Memory B cell (primary cell): ENCODE measurements at regions not wholly inside any gene's neighbourhood (a gene's known extent, or its start where the extent isn't known, plus 50 kb on each side); places are given as distances from the start of the nearest gene placed in this dataset.

Experiments used
- ATAC-seq: fragments of 150-1000 bp; cut with Tn5 transposase; 2 replicates; pipeline ENCODE4 v1.10.0; 2021; ENCODE audit warnings: low read depth, mild to moderate bottlenecking, moderate library complexity
- DNase-seq, 2 donors: peaks; one replicate each; pipeline ENCODE4 v3.0.0; 2022; ENCODE audit warnings: low spot score in 2 of 2
- H3K27ac Mint-ChIP-seq: one replicate; pipeline ENCODE4 v1.8.0; 2022; ENCODE audit warnings: mild to moderate bottlenecking, moderate library complexity, mixed read lengths
- H3K27me3 Mint-ChIP-seq: one replicate; pipeline ENCODE4 v1.8.0; 2022; ENCODE audit warnings: mixed read lengths
- H3K36me3 Mint-ChIP-seq: one replicate; pipeline ENCODE4 v1.8.0; 2022; ENCODE audit warnings: mild to moderate bottlenecking, mixed read lengths
- H3K4me1 Mint-ChIP-seq: one replicate; pipeline ENCODE4 v1.8.0; 2022; ENCODE audit warnings: mixed read lengths
- H3K4me3 Mint-ChIP-seq: one replicate; pipeline ENCODE4 v1.8.0; 2022; ENCODE audit warnings: mild to moderate bottlenecking, moderate library complexity, mixed read lengths
- H3K9me3 Mint-ChIP-seq: one replicate; pipeline ENCODE4 v1.8.0; 2022; ENCODE audit warnings: mixed read lengths

GRCh38 chr2:71949537-71949798 lies 198.2 kb downstream of the CYP26B1 start:
- Mint-ChIP-seq H3K4me3 (no peak overlapping the region), H3K4me1 (no peaks in the 10 kb centered on the region), H3K36me3 (no peaks in the 10 kb centered on the region), H3K9me3 (no peaks in the 10 kb centered on the region), H3K27me3 (peaks cover 4% of the 10 kb centered on the region), H3K27ac (no peak overlapping the region)
- DNase-seq, result no peak
- no peak for ATAC-seq

GRCh38 chr2:71948781-71949536 lies 198.7 kb downstream of the CYP26B1 start:
- Mint-ChIP-seq H3K4me1 (no peaks in the 10 kb centered on the region), H3K27ac (no peak overlapping the region), H3K4me3 (no peak overlapping the region), H3K36me3 (no peaks in the 10 kb centered on the region), H3K27me3 (peaks cover 4% of the 10 kb centered on the region), H3K9me3 (no peaks in the 10 kb centered on the region)
- no peak for ATAC-seq
- no peak for DNase-seq

GRCh38 chr2:71947809-71948208 lies 199.9 kb downstream of the CYP26B1 start:
- Mint-ChIP-seq H3K4me1 (no peaks in the 10 kb centered on the region), H3K27ac (no peak overlapping the region), H3K27me3 (peaks cover 4% of the 10 kb centered on the region), H3K36me3 (no peaks in the 10 kb centered on the region), H3K9me3 (no peaks in the 10 kb centered on the region), H3K4me3 (no peak overlapping the region)
- DNase-seq, result no peak
- no peak for ATAC-seq

- ATAC-seq, result no peak
- H3K27ac Mint-ChIP-seq, result no peak overlapping the region
- H3K27me3 Mint-ChIP-seq, result peaks cover 7% of the 10 kb centered on the region
- H3K9me3 Mint-ChIP-seq, result no peaks in the 10 kb centered on the region
- no peaks in the 10 kb centered on the region for H3K36me3 Mint-ChIP-seq
- no peaks in the 10 kb centered on the region for H3K4me1 Mint-ChIP-seq
- DNase-seq, result no peak
- H3K4me3 Mint-ChIP-seq, result no peak overlapping the region
Observed at GRCh38 chr2:71945603-71945959, 202.1 kb downstream of the CYP26B1 start.

- DNase-seq (no peak), ATAC-seq (no peak)
- H3K27ac Mint-ChIP-seq, result no peak overlapping the region
- no peak overlapping the region for H3K4me3 Mint-ChIP-seq
- no peaks in the 10 kb centered on the region for H3K4me1 Mint-ChIP-seq
- no peaks in the 10 kb centered on the region for H3K36me3 Mint-ChIP-seq
- no peaks in the 10 kb centered on the region for H3K9me3 Mint-ChIP-seq
- peaks cover 7% of the 10 kb centered on the region for H3K27me3 Mint-ChIP-seq
Observed at GRCh38 chr2:71944806-71945602, 202.7 kb downstream of the CYP26B1 start.

GRCh38 chr2:71944183-71944550 lies 203.5 kb downstream of the CYP26B1 start:
- no peaks in the 10 kb centered on the region for H3K9me3 Mint-ChIP-seq
- no peak overlapping the region for H3K27ac Mint-ChIP-seq
- H3K27me3 Mint-ChIP-seq, result peaks cover 7% of the 10 kb centered on the region
- no peak for ATAC-seq
- no peak overlapping the region for H3K4me3 Mint-ChIP-seq
- no peaks in the 10 kb centered on the region for H3K4me1 Mint-ChIP-seq
- H3K36me3 Mint-ChIP-seq, result no peaks in the 10 kb centered on the region
- no peak for DNase-seq

GRCh38 chr2:71943238-71944182 lies 204.2 kb downstream of the CYP26B1 start:
- ATAC-seq (no peak), DNase-seq (no peak)
- H3K9me3 Mint-ChIP-seq, result no peaks in the 10 kb centered on the region
- H3K27me3 Mint-ChIP-seq, result peaks cover 10% of the 10 kb centered on the region
- H3K4me3 Mint-ChIP-seq, result no peak overlapping the region
- H3K36me3 Mint-ChIP-seq, result no peaks in the 10 kb centered on the region
- H3K4me1 Mint-ChIP-seq, result no peaks in the 10 kb centered on the region
- H3K27ac Mint-ChIP-seq, result no peak overlapping the region

GRCh38 chr2:71941726-71942525 lies 205.7 kb downstream of the CYP26B1 start:
- Mint-ChIP-seq H3K36me3 (no peaks in the 10 kb centered on the region), H3K4me3 (no peak overlapping the region), H3K4me1 (no peaks in the 10 kb centered on the region), H3K9me3 (no peaks in the 10 kb centered on the region), H3K27ac (no peak overlapping the region), H3K27me3 (peaks cover 10% of the 10 kb centered on the region)
- no peak for ATAC-seq
- no peak for DNase-seq

- H3K36me3 Mint-ChIP-seq, result no peaks in the 10 kb centered on the region
- H3K27me3 Mint-ChIP-seq, result peaks cover 10% of the 10 kb centered on the region
- ATAC-seq (no peak), DNase-seq (no peak)
- no peaks in the 10 kb centered on the region for H3K9me3 Mint-ChIP-seq
- H3K4me1 Mint-ChIP-seq, result no peaks in the 10 kb centered on the region
- no peak overlapping the region for H3K4me3 Mint-ChIP-seq
- no peak overlapping the region for H3K27ac Mint-ChIP-seq
Observed at GRCh38 chr2:71940695-71941094, 207.0 kb downstream of the CYP26B1 start.

GRCh38 chr2:71939588-71940535 lies 207.8 kb downstream of the CYP26B1 start:
- Mint-ChIP-seq H3K4me1 (no peaks in the 10 kb centered on the region), H3K27ac (no peak overlapping the region), H3K9me3 (no peaks in the 10 kb centered on the region), H3K4me3 (no peak overlapping the region), H3K27me3 (peaks cover 10% of the 10 kb centered on the region), H3K36me3 (no peaks in the 10 kb centered on the region)
- no peak for DNase-seq
- no peak for ATAC-seq

GRCh38 chr2:71938659-71939587 lies 208.7 kb downstream of the CYP26B1 start:
- Mint-ChIP-seq H3K36me3 (no peaks in the 10 kb centered on the region), H3K4me1 (no peaks in the 10 kb centered on the region), H3K4me3 (no peak overlapping the region), H3K27me3 (peaks cover 10% of the 10 kb centered on the region), H3K9me3 (no peaks in the 10 kb centered on the region), H3K27ac (no peak overlapping the region)
- DNase-seq (no peak), ATAC-seq (no peak)

GRCh38 chr2:71938108-71938507 lies 209.6 kb downstream of the CYP26B1 start:
- H3K27me3 Mint-ChIP-seq, result peaks cover 10% of the 10 kb centered on the region
- no peaks in the 10 kb centered on the region for H3K36me3 Mint-ChIP-seq
- H3K27ac Mint-ChIP-seq, result no peak overlapping the region
- no peaks in the 10 kb centered on the region for H3K4me1 Mint-ChIP-seq
- no peaks in the 10 kb centered on the region for H3K9me3 Mint-ChIP-seq
- no peak for DNase-seq
- no peak overlapping the region for H3K4me3 Mint-ChIP-seq
- ATAC-seq, result no peak
